ENCODE measurements at regions not wholly inside any gene's neighbourhood (a gene's known extent, or its start where the extent isn't known, plus 50 kb on each side); places are given as distances from the start of the nearest gene placed in this dataset.

DNA sequence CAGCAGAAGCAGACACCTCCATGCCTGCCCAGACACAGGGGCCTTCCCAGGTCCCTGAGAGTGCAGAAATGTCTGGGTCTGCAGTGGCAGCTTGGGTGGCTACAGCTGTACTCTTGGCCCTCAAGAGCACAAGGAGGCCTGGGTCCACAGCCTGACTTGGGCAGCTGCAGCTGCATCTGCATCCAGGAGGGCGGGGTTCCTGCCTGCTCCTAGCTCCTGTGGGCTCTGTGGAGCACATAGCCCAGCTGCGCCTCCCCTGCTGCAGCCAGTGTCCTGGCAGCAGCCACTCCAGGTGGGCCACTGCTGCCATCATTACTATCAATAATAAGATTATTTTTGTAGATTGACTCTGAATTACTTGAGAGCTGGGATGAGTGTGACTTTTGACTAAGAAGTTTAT is 162.0 kb upstream of the PTCH1 start:
- DNase-seq (ENCODE audit: low spot score in 2 of 2), result no peak
- no peaks in the 10 kb centered on the region for H3K27me3 ChIP-seq
- no peak overlapping the region for H3K27ac ChIP-seq
- TF ChIP-seq POLR2A (IDR thresholded peaks at IDR 0.05) (no peak), EP300 (IDR thresholded peaks at IDR 0.05) (no peak)
- TF ChIP-seq, protein P1, sequence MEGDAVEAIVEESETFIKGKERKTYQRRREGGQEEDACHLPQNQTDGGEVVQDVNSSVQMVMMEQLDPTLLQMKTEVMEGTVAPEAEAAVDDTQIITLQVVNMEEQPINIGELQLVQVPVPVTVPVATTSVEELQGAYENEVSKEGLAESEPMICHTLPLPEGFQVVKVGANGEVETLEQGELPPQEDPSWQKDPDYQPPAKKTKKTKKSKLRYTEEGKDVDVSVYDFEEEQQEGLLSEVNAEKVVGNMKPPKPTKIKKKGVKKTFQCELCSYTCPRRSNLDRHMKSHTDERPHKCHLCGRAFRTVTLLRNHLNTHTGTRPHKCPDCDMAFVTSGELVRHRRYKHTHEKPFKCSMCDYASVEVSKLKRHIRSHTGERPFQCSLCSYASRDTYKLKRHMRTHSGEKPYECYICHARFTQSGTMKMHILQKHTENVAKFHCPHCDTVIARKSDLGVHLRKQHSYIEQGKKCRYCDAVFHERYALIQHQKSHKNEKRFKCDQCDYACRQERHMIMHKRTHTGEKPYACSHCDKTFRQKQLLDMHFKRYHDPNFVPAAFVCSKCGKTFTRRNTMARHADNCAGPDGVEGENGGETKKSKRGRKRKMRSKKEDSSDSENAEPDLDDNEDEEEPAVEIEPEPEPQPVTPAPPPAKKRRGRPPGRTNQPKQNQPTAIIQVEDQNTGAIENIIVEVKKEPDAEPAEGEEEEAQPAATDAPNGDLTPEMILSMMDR (IDR thresholded peaks at IDR 0.05), result no peak
- WGBS, 2 donors, result 81 to 92% methylated on average over 2 of the region's 2 CpGs
- H3K4me3 ChIP-seq, result no peak overlapping the region
- no peaks in the 10 kb centered on the region for H3K36me3 ChIP-seq
- H3K4me1 ChIP-seq, result peaks cover 0 to 2% (median 0%) of the 10 kb centered on the region in 4 donors
- H3K9me3 ChIP-seq, result no peaks in the 10 kb centered on the region

GRCh38 chr9:95670122-95670521 is 153.4 kb upstream of the PTCH1 start:
- Histone ChIP-seq H3K4me3 (no peak overlapping the region), H3K4me1 (peaks cover 0 to 7% (median 0%) of the 10 kb centered on the region in 4 donors), H3K9me3 (no peaks in the 10 kb centered on the region), H3K36me3 (no peaks in the 10 kb centered on the region), H3K27ac (no peak overlapping the region), H3K27me3 (no peaks in the 10 kb centered on the region)
- peak; percentile 6 to 23 for DNase-seq (ENCODE audit: low spot score in 2 of 2)
- TF ChIP-seq EP300 (IDR thresholded peaks at IDR 0.05), result no peak
- TF ChIP-seq, protein P1 (IDR thresholded peaks at IDR 0.05), result no peak
- TF ChIP-seq POLR2A (IDR thresholded peaks at IDR 0.05), result no peak
- WGBS, 2 donors, result 70 to 81% methylated on average over 15 of the region's 15 CpGs

DNA sequence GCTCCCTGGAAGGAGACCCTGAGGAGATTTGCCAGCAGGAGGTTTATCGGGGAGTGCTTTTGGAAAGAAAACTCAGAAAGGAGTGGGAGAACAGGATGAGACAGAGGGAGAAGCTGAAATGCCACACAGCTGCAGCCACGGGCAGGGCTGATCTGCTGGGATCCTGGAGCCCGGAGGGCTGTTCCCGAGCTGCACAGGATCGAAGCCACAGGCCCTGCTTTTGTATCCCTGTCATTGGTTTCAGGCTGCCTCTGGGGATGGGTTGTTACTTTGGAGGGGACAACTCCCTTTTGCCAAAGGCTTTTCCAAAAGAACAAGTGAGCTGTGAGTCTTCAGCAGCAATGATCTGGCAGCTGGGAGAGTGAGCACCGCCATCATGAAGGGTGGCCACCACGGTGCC is 152.5 kb upstream of the PTCH1 start:
- Histone ChIP-seq H3K27me3 (no peaks in the 10 kb centered on the region), H3K4me1 (peaks cover 0 to 7% (median 0%) of the 10 kb centered on the region in 4 donors), H3K4me3 (no peak overlapping the region), H3K36me3 (no peaks in the 10 kb centered on the region), H3K9me3 (no peaks in the 10 kb centered on the region), H3K27ac (peak overlapping the region in 1 of 4 donors; percentile 6)
- no peak for DNase-seq (ENCODE audit: low spot score in 2 of 2)
- 65 to 66% methylated on average over 6 to 7 of the region's 7 CpGs for WGBS, 2 donors
- TF ChIP-seq EP300 (IDR thresholded peaks at IDR 0.05), result no peak
- TF ChIP-seq, protein P1 (IDR thresholded peaks at IDR 0.05), result no peak
- TF ChIP-seq POLR2A (IDR thresholded peaks at IDR 0.05), result no peak

DNA sequence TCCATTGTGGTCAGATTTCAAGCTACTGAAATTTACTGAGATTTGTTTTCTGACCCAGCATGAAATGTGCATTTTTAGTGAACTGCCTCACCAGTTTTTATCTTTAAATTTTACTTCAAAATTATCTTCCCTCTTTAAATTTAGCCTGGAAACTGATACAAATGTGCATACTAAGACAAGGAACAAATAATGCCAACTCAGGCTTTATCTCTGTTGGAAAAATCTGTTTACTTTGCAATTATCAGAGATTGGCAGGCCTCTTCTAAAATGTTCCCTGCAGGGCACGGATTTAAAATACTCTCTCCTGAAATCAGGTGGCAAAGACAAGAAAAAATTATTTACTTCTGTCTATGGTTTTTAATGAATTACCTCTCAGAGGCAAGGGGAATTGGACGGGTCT is 151.0 kb upstream of the PTCH1 start:
- H3K4me3 ChIP-seq, result no peak overlapping the region
- H3K27me3 ChIP-seq, result no peaks in the 10 kb centered on the region
- DNase-seq (ENCODE audit: low spot score in 2 of 2), result no peak
- no peaks in the 10 kb centered on the region for H3K36me3 ChIP-seq
- TF ChIP-seq, protein P1 (IDR thresholded peaks at IDR 0.05), result no peak
- TF ChIP-seq POLR2A (IDR thresholded peaks at IDR 0.05) (no peak), EP300 (IDR thresholded peaks at IDR 0.05) (no peak)
- no peak overlapping the region for H3K27ac ChIP-seq
- 78 to 80% methylated on average over 2 of the region's 2 CpGs for WGBS, 2 donors
- no peaks in the 10 kb centered on the region for H3K9me3 ChIP-seq
- peaks cover 0 to 7% (median 0%) of the 10 kb centered on the region in 4 donors for H3K4me1 ChIP-seq

DNA sequence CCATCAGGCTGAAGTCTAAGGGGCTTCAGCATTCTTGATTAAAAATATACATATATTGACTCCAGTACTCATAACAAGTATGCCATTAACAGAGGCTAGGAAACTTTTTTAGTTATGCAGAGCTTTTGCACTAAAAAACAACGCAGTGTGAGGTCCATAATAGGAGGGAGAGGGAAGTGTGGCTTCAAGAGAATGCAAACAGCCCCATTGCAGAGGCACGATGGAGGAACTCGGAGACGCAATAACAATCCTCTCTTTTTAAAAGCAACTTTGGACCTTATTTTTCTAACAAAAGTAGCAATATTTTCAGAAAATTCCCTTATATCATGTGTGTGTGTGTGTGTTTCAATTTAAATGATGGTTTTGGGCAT is 150.0 kb upstream of the PTCH1 start:
- WGBS, 2 donors, result 20 to 24% methylated on average over 4 of the region's 4 CpGs
- Histone ChIP-seq H3K36me3 (no peaks in the 10 kb centered on the region), H3K27ac (no peak overlapping the region), H3K9me3 (no peaks in the 10 kb centered on the region), H3K4me3 (no peak overlapping the region), H3K4me1 (peaks cover 0 to 7% (median 0%) of the 10 kb centered on the region in 4 donors), H3K27me3 (no peaks in the 10 kb centered on the region)
- no peak for DNase-seq (ENCODE audit: low spot score in 2 of 2)
- TF ChIP-seq, protein P1 (IDR thresholded peaks at IDR 0.05), result no peak
- TF ChIP-seq POLR2A (IDR thresholded peaks at IDR 0.05) (no peak), EP300 (IDR thresholded peaks at IDR 0.05) (no peak)
